ENCODE measurements at regions not wholly inside any gene's neighbourhood (a gene's known extent, or its start where the extent isn't known, plus 50 kb on each side); places are given as distances from the start of the nearest gene placed in this dataset.

DNA sequence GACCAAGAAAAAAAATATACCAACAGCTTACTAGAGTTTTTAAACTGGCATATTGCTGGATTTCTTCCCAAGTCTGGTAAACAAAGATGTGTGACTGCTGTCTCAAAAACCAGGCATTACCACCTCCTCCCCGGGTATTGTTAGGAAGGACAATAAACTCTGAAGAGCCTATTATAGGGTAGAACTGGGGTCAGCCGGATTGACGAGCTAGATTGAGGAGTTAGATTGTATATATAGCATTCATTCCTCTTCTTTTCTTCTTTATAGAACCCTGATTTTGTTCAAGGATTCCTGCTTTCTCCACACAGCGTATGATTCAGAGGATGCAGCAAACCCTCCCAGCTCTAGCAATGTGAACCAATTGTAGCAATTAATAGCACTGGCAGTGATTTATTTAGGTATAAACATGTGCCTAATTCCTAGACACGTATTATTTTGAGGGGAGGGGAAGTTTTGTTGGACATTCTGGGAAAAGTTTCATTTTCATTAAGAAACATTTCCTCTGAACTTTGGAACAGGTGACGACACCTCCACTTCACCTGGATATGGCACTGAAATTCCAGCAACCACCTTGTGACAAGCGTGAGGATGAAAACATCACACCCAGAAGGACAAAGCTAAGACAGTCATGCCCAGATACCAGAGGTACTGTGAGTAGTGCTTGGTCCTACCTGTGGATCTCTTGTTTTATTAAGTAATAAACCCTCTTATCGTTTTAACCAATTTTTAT, 679.4 kb upstream of the KIRREL3 start:
- H3K9me3 ChIP-seq (ENCODE audit: control insufficient read depth, insufficient read depth, low read length) = no peaks in the 10 kb centered on the region
- no peak overlapping the region for H3K9ac ChIP-seq (ENCODE audit: low read depth, low read length)
- no peak overlapping the region for H3K4me3 ChIP-seq (ENCODE audit: low read depth, low read length)
- no peaks in the 10 kb centered on the region for H3K36me3 ChIP-seq (ENCODE audit: control insufficient read depth, insufficient read depth, low read length)
- H3K27me3 ChIP-seq (ENCODE audit: control insufficient read depth, insufficient read depth, low read length) = no peaks in the 10 kb centered on the region
- peaks cover 3% of the 10 kb centered on the region for H3K4me1 ChIP-seq (ENCODE audit: control insufficient read depth, insufficient read depth, low read length)

DNA sequence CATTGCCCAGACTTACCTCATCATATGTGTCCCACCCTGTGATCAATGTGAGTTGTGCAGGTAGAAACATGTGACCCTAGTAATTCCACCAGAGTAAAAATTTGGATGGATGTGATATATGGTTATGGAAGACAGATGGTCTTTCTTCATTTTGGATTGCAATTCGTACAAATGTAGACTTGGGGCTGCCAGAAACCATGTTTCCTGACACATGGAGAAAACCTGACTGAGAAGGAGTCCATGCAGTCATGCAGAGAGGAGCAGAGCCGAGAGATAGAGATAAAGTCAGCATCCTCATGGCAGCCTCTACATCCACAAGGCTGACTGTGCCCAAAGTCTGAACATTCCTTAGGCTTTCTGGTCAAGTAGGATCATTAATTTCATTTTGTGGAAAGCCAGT, 678.1 kb upstream of the KIRREL3 start:
- Histone ChIP-seq H3K36me3 (ENCODE audit: control insufficient read depth, insufficient read depth, low read length) (no peaks in the 10 kb centered on the region), H3K4me3 (ENCODE audit: low read depth, low read length) (no peak overlapping the region), H3K9ac (ENCODE audit: low read depth, low read length) (no peak overlapping the region), H3K9me3 (ENCODE audit: control insufficient read depth, insufficient read depth, low read length) (no peaks in the 10 kb centered on the region), H3K27me3 (ENCODE audit: control insufficient read depth, insufficient read depth, low read length) (no peaks in the 10 kb centered on the region), H3K4me1 (ENCODE audit: control insufficient read depth, insufficient read depth, low read length) (peaks cover 3% of the 10 kb centered on the region)

DNA sequence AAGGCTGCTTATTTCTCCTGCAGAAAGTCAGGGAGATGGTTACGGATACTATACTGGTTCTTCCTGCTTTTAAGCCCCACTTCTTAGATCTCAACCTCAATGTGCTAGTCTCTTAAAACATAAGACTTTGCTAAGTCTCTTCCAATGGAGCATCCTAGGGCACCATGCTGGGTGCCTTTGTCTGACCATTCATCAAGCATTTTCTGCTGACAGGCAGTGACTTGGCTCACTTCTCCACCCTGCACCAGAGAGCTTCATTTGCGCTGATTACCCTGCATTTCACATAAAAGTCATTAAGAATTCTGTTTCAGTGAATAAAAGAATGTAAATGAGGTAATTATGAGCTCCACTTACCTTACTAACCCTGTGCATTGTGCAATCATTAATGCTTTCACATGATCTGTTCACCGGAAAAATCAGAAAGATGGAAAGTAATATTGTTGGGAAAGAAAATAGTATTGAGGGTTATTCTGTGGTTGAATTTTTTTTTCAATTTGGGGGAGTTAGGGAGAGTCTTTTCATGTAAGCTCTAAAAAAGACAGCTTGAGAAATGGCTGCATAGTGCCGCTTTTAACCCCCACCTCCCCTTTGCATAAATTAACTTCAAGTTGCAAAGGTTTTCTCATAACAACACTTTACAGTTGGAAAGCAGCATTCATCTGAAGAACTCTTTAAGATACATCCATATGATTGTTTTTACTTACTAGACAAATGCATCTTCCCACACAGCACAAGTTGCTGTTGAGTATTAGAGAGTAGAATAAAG, 677.3 kb upstream of the KIRREL3 start:
- peaks cover 3% of the 10 kb centered on the region for H3K4me1 ChIP-seq (ENCODE audit: control insufficient read depth, insufficient read depth, low read length)
- no peak overlapping the region for H3K9ac ChIP-seq (ENCODE audit: low read depth, low read length)
- no peaks in the 10 kb centered on the region for H3K27me3 ChIP-seq (ENCODE audit: control insufficient read depth, insufficient read depth, low read length)
- H3K9me3 ChIP-seq (ENCODE audit: control insufficient read depth, insufficient read depth, low read length) = no peaks in the 10 kb centered on the region
- no peak overlapping the region for H3K4me3 ChIP-seq (ENCODE audit: low read depth, low read length)
- no peaks in the 10 kb centered on the region for H3K36me3 ChIP-seq (ENCODE audit: control insufficient read depth, insufficient read depth, low read length)

DNA sequence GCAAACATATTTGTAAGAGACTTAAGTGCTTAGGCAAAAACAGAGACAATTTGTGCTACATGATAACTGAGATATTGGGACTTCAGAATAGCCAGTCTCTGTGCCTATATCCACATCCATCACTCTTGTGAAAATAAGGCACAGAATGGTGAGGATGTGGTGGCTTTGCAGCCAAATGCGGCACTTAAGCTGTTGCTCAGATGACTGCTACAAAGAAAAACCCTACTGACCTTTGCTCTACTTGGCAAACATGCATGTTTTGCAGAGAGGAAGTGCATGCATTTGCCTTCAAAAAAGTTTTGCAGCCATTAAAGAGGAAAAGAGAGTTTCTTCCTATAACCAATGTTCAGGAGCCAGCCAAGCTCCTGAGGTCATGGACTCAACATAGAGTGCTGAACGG, 675.0 kb upstream of the KIRREL3 start:
- H3K4me3 ChIP-seq (ENCODE audit: low read depth, low read length) = no peak overlapping the region
- H3K36me3 ChIP-seq (ENCODE audit: control insufficient read depth, insufficient read depth, low read length) = no peaks in the 10 kb centered on the region
- H3K27me3 ChIP-seq (ENCODE audit: control insufficient read depth, insufficient read depth, low read length) = no peaks in the 10 kb centered on the region
- no peak overlapping the region for H3K9ac ChIP-seq (ENCODE audit: low read depth, low read length)
- no peaks in the 10 kb centered on the region for H3K9me3 ChIP-seq (ENCODE audit: control insufficient read depth, insufficient read depth, low read length)
- peaks cover 3% of the 10 kb centered on the region for H3K4me1 ChIP-seq (ENCODE audit: control insufficient read depth, insufficient read depth, low read length)

DNA sequence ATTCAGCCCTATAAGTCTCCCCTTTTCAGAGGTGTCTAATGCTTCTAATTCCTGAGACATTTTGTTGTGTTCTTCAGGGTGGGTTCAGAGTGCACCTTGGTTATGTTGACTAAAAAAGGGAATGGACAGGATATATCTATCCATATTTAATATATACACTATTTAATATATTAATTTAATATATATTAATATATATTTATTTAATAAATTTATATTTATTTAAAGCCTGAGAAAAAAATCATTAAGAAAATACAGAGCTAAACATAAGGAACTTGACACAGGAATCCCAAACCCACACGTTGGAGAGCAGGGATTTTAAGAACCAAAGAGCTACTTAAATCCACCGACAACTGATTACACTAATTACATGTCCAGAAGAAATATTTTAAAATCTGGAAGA, 674.2 kb upstream of the KIRREL3 start:
- Histone ChIP-seq H3K9ac (ENCODE audit: low read depth, low read length) (no peak overlapping the region), H3K27me3 (ENCODE audit: control insufficient read depth, insufficient read depth, low read length) (no peaks in the 10 kb centered on the region), H3K4me1 (ENCODE audit: control insufficient read depth, insufficient read depth, low read length) (peaks cover 3% of the 10 kb centered on the region), H3K9me3 (ENCODE audit: control insufficient read depth, insufficient read depth, low read length) (no peaks in the 10 kb centered on the region), H3K36me3 (ENCODE audit: control insufficient read depth, insufficient read depth, low read length) (no peaks in the 10 kb centered on the region), H3K4me3 (ENCODE audit: low read depth, low read length) (no peak overlapping the region)

DNA sequence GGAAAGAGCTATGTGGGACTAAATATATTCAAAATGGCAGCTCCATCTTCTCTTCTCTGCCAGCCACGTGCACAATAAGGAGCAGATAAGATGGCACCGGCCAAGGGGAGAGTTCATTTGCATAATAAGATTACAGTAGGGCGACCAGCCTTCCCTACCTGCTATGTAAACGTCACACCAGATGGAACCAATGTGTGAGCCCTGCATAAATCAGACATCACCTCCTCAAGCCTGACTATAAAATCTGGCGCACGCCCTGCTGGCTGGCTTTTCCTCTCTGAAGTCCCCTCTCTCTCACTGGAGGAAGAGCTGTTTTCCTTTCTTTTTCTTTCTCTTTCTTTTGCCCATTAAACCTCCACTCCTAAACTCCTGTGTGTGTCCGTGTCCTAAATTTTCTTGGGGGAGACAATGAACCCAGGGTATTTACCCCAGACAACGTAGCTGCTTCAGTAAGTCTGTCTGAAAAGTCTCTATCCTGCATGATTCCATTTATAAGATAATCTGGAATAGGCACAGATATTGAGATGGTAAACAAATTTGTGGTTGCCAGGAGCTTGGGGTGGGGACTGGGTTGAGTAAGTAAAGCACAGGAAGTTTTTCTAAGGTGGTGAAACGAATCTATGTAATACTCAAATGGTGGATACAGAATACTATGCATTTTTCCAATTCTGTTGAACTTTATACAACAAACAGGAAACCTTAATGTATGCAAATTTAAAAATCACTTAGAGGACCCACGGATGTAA, 670.0 kb upstream of the KIRREL3 start:
- Histone ChIP-seq H3K4me1 (ENCODE audit: control insufficient read depth, insufficient read depth, low read length) (peaks cover 3% of the 10 kb centered on the region), H3K4me3 (ENCODE audit: low read depth, low read length) (no peak overlapping the region), H3K27me3 (ENCODE audit: control insufficient read depth, insufficient read depth, low read length) (no peaks in the 10 kb centered on the region), H3K36me3 (ENCODE audit: control insufficient read depth, insufficient read depth, low read length) (no peaks in the 10 kb centered on the region), H3K9ac (ENCODE audit: low read depth, low read length) (no peak overlapping the region), H3K9me3 (ENCODE audit: control insufficient read depth, insufficient read depth, low read length) (no peaks in the 10 kb centered on the region)

DNA sequence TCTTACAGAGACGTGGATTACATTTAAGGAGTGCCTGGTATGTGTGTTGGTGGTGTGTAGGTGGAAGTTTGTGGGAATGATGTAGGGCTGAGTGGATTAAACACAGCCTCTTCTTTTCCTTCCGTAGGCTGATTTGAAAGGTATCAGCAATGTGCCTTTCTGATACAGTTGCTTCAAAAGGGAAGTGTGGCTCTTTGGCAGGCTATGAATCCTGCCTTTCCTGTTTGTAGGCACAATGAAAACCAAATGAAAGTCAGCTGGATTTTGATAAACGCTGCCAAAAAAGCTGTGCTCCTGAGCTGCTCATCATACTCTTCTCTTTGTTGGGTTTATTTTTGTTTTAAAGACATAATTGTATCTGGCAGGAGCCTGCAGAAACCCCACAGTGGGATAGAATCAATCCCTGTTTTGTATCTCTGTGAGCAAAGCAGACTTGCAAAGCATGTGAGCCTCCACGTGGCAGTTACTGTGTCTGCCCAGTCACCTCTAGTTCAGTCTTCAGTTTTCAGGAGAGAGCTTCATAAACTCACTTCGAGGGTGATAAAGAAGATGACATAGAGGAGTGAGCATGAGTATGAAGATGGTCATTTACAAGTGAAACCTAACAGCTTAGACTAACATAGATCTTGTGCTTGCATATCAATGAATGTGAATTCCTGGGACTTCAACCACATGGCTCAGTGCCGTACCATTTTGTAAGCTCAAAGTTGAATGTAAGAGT, 655.7 kb upstream of the KIRREL3 start:
- H3K27me3 ChIP-seq (ENCODE audit: control insufficient read depth, insufficient read depth, low read length) = no peaks in the 10 kb centered on the region
- no peak overlapping the region for H3K4me3 ChIP-seq (ENCODE audit: low read depth, low read length)
- H3K36me3 ChIP-seq (ENCODE audit: control insufficient read depth, insufficient read depth, low read length) = no peaks in the 10 kb centered on the region
- H3K4me1 ChIP-seq (ENCODE audit: control insufficient read depth, insufficient read depth, low read length) = no peaks in the 10 kb centered on the region
- H3K9ac ChIP-seq (ENCODE audit: low read depth, low read length) = no peak overlapping the region
- no peaks in the 10 kb centered on the region for H3K9me3 ChIP-seq (ENCODE audit: control insufficient read depth, insufficient read depth, low read length)

DNA sequence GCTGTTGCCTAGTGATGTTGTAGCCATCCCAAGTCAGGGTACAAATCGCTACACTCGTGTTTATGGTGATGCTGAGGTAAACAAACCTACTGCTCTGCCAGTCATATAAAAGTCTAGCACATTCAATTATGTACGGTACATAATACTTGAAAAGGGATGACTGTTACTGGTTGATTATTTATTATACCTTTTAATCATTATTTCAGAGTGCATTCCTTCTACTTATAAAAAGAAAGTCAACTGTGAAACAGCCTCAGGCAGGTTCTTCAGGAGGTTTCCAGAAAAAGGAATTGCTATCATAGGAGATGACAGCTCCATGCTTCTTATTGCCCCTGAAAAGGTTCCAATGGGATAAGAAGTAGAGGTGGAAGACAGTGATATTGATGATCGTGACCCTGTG, 652.5 kb upstream of the KIRREL3 start:
- Histone ChIP-seq H3K4me3 (ENCODE audit: low read depth, low read length) (no peak overlapping the region), H3K9me3 (ENCODE audit: control insufficient read depth, insufficient read depth, low read length) (no peaks in the 10 kb centered on the region), H3K9ac (ENCODE audit: low read depth, low read length) (no peak overlapping the region), H3K27me3 (ENCODE audit: control insufficient read depth, insufficient read depth, low read length) (no peaks in the 10 kb centered on the region), H3K36me3 (ENCODE audit: control insufficient read depth, insufficient read depth, low read length) (no peaks in the 10 kb centered on the region), H3K4me1 (ENCODE audit: control insufficient read depth, insufficient read depth, low read length) (no peaks in the 10 kb centered on the region)

DNA sequence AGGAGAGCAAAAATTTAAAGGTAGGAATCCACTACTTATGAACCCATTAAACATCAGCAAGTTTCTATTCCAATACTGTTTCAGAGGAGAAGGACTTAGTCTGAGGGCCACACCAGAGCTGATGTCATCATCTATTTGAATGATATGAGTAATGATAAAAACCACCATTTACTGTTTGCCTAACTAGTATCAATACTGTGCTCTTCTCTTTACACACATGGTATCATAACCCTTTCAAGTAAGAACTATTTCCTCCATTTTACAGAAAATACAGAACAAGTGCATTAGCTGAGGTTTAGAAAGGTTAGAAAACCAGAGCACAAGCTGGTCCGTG, 651.3 kb upstream of the KIRREL3 start:
- Histone ChIP-seq H3K36me3 (ENCODE audit: control insufficient read depth, insufficient read depth, low read length) (no peaks in the 10 kb centered on the region), H3K4me3 (ENCODE audit: low read depth, low read length) (no peak overlapping the region), H3K9ac (ENCODE audit: low read depth, low read length) (no peak overlapping the region), H3K4me1 (ENCODE audit: control insufficient read depth, insufficient read depth, low read length) (no peaks in the 10 kb centered on the region), H3K27me3 (ENCODE audit: control insufficient read depth, insufficient read depth, low read length) (no peaks in the 10 kb centered on the region), H3K9me3 (ENCODE audit: control insufficient read depth, insufficient read depth, low read length) (no peaks in the 10 kb centered on the region)

DNA sequence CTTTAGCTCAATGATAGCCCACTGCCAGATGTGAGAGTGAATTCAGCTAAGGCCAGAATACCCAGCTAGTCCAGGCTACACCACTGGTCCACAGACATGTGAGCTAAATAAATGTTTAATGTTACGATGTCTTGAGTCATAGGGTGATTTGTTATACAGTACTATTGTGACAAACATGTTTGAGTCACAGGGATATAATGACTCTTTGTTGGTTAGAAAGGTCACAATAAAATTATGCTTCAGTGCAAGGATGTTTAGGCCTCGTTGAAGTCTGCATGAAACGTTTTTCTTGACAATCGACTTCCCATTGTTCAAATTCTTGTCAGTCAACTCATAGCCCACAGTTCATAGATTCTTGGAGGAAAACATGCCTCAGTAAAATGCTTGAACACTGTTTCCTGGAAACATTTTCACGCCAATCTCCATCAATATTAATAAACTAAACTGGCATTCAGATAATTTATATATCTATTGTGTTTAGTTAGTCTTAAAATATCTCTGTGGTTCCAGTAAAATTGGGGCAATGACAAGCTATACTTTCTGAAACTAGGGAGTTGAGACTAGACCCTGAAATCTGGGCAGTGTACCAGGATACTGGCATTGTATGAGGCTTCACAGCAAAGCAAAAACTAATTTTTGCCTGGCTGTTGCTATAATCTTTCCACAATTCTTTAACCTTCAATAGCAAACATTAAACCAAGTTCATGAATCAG, 650.8 kb upstream of the KIRREL3 start:
- H3K36me3 ChIP-seq (ENCODE audit: control insufficient read depth, insufficient read depth, low read length) = no peaks in the 10 kb centered on the region
- no peaks in the 10 kb centered on the region for H3K9me3 ChIP-seq (ENCODE audit: control insufficient read depth, insufficient read depth, low read length)
- H3K9ac ChIP-seq (ENCODE audit: low read depth, low read length) = no peak overlapping the region
- no peaks in the 10 kb centered on the region for H3K27me3 ChIP-seq (ENCODE audit: control insufficient read depth, insufficient read depth, low read length)
- H3K4me3 ChIP-seq (ENCODE audit: low read depth, low read length) = no peak overlapping the region
- H3K4me1 ChIP-seq (ENCODE audit: control insufficient read depth, insufficient read depth, low read length) = no peaks in the 10 kb centered on the region

DNA sequence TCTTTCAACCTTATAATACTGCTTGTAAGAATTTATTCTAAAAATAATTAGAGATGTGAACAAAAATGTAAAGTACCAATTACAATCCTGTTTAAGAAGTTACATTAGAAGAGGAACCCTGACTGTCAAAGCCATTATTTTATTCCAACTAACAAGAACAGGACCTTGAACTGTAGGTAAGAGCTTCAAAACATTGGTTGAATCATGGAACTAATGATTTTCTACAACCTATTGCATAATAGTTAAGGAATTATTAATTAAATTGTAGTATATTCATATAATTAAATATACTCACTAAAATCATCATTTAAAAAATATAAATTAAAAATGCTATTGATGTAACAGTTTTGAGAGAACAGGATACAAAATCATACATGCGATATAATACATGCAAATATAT, 649.4 kb upstream of the KIRREL3 start:
- no peaks in the 10 kb centered on the region for H3K27me3 ChIP-seq (ENCODE audit: control insufficient read depth, insufficient read depth, low read length)
- H3K4me1 ChIP-seq (ENCODE audit: control insufficient read depth, insufficient read depth, low read length) = no peaks in the 10 kb centered on the region
- H3K9me3 ChIP-seq (ENCODE audit: control insufficient read depth, insufficient read depth, low read length) = no peaks in the 10 kb centered on the region
- no peak overlapping the region for H3K4me3 ChIP-seq (ENCODE audit: low read depth, low read length)
- H3K36me3 ChIP-seq (ENCODE audit: control insufficient read depth, insufficient read depth, low read length) = no peaks in the 10 kb centered on the region
- H3K9ac ChIP-seq (ENCODE audit: low read depth, low read length) = no peak overlapping the region

Measured in iPS-15b (cell line).